ENCODE measurements at regions not wholly inside any gene's neighbourhood (a gene's known extent, or its start where the extent isn't known, plus 50 kb on each side); places are given as distances from the start of the nearest gene placed in this dataset.
A peak's percentile ranks its signal among the peaks of the same experiment; 100 is the strongest.
"Not testable (repeated sequence)": the region's sequence is repeated elsewhere in the genome, so short reads cannot be mapped to it uniquely, and the experiment has no call there.

DNA sequence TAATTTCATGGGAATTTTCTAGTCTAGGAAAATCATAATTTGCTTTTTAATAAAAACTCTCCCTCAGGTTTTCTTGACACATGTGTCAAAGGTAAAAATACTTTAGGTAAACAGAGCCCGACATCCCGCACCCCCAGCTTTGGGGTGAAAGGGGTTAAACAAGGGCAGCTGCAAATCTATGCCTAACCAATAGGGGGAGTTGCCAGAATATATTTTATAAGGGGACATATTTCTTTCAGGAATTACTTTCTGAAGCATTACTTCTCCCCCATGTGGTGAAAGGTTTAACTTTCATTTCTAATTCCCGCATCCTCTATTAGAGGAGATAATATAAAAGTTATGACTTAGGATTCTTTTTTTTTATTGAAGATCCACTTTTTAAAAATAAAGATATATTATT lies 53.9 kb upstream of the HEPH start:
- TF ChIP-seq, protein P1, sequence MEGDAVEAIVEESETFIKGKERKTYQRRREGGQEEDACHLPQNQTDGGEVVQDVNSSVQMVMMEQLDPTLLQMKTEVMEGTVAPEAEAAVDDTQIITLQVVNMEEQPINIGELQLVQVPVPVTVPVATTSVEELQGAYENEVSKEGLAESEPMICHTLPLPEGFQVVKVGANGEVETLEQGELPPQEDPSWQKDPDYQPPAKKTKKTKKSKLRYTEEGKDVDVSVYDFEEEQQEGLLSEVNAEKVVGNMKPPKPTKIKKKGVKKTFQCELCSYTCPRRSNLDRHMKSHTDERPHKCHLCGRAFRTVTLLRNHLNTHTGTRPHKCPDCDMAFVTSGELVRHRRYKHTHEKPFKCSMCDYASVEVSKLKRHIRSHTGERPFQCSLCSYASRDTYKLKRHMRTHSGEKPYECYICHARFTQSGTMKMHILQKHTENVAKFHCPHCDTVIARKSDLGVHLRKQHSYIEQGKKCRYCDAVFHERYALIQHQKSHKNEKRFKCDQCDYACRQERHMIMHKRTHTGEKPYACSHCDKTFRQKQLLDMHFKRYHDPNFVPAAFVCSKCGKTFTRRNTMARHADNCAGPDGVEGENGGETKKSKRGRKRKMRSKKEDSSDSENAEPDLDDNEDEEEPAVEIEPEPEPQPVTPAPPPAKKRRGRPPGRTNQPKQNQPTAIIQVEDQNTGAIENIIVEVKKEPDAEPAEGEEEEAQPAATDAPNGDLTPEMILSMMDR (IDR thresholded peaks at IDR 0.05; ENCODE audit: insufficient read depth, low read depth, low read length): peak; percentile 35; the same call in 1 of the 2 replicates
- Histone ChIP-seq H3K36me3 (ENCODE audit: control insufficient read depth, insufficient read depth, low read length) (no peaks in the 10 kb centered on the region), H3K27me3 (ENCODE audit: control insufficient read depth, insufficient read depth, low read length) (no peaks in the 10 kb centered on the region), H3K4me3 (ENCODE audit: low read depth, low read length) (no peak overlapping the region)
- POLR2A ChIA-PET: interaction anchor here (0.5 kb wide), 1 partner anchor 72 kb away, joined by 3 read pairs; no protein-coding TSS in a partner anchor
- CTCF ChIA-PET: interaction anchor here (0.6 to 0.7 kb wide), 2 partner anchors 630 to 1826 kb away, joined by 3 read pairs; no protein-coding TSS in a partner anchor
- DNase-seq (ENCODE audit: low read depth): no peak

DNA sequence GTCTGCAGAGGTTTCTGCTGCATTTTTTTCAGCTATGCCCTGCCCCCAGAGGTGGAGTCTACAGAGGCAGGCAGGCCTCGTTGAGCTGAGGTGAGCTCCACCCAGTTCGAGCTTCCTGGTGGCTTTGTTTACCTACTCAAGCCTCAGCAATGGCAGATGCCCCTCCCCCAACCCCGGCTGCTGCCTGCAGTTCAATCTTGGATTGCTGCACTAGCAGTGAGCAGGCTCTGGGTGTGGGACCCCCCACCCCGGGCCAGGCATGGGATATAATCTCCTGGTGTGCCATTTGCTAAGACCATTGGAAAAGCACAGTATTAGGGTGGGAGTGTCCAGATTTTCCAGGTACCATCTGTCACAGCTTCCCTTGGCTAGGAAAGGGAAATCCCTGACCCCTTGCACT lies 56.2 kb upstream of the HEPH start:
- POLR2A ChIA-PET; DNase-seq (ENCODE audit: low read depth); H3K27me3 ChIP-seq (ENCODE audit: control insufficient read depth, insufficient read depth, low read length); CTCF ChIA-PET; H3K36me3 ChIP-seq (ENCODE audit: control insufficient read depth, insufficient read depth, low read length); H3K4me3 ChIP-seq (ENCODE audit: low read depth, low read length): not testable (repeated sequence)

DNA sequence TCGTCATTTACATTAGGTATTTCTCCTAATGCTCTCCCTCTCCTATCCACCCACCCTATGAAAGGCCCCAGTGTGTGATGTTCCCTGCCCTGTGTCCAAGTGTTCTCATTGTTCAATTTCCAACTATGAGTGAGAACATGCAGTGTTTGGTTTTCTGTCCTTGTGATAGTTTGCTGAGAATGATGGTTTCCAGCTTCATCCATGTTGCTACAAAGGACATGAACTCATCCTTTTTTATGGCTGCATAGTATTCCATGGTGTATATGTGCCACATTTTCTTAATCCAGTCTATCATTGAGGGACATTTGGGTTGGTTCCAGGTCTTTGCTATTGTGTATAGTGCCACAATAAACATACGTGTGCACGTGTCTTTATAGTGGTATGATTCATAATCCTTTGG lies 61.6 kb upstream of the HEPH start:
- POLR2A ChIA-PET; H3K36me3 ChIP-seq (ENCODE audit: control insufficient read depth, insufficient read depth, low read length); H3K4me3 ChIP-seq (ENCODE audit: low read depth, low read length); DNase-seq (ENCODE audit: low read depth); H3K27me3 ChIP-seq (ENCODE audit: control insufficient read depth, insufficient read depth, low read length); CTCF ChIA-PET: not testable (repeated sequence)

DNA sequence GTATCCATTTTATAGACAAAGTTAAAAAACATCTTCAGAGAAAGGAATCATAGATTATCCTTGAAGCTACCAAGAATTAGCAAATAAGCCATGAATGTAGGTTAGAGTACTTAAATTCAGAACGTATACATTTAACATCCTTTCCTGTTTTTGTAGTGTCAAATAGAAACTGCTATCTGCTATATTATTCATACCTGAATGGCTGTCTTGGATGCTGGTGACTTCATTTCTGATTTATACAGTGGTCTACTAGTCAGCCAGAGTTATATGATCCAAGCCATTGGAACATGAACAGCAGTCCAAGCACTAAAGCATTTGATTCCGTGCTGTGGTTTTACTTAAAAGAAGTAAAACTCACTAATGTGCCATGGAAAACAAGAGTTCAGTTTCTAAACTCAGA lies 58.3 kb upstream of the VSIG4 start:
- CTCF ChIA-PET: no interaction called here
- Histone ChIP-seq H3K36me3 (ENCODE audit: control insufficient read depth, insufficient read depth, low read length) (no peaks in the 10 kb centered on the region), H3K27me3 (ENCODE audit: control insufficient read depth, insufficient read depth, low read length) (no peaks in the 10 kb centered on the region), H3K4me3 (ENCODE audit: low read depth, low read length) (no peak overlapping the region)
- TF ChIP-seq, protein P1 (IDR thresholded peaks at IDR 0.05; ENCODE audit: insufficient read depth, low read depth, low read length): no peak
- POLR2A ChIA-PET: no interaction called here
- DNase-seq (ENCODE audit: low read depth): no peak

DNA sequence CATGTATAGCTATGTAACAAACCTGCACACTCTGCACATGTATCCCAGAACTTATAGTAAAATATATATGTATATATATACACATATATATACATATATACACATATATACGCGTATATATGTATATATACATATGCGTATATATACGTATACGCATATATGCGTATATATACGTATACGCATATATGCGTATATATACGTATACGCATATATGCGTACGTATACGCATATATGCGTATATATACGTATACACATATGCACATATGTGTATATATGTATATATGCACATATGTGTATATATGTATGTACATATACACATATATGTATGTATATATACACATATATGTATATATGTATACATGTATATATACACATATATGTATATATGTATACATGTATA lies 57.1 kb upstream of the VSIG4 start:
- not testable (repeated sequence) for DNase-seq (ENCODE audit: low read depth)

DNA sequence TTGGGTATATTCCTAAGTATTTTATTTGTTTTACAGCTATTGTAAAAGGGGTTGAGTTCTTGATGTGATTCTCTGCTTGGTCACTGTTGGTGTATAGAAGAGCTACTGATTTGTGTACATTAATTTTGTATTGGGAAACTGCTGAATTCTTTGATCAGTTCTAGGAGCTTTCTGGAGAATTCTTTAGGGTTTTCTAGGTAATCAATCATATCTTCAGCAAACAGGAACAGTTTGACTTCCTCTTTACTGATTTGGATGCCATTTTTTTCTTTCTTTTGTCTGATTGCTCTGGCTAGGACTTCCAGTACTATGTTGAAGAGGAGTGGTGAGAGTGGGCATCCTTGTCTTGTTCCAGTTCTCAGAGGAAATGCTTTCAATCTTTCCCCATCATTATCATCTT lies 50.1 kb upstream of the VSIG4 start:
- H3K4me3 ChIP-seq (ENCODE audit: low read depth, low read length); H3K36me3 ChIP-seq (ENCODE audit: control insufficient read depth, insufficient read depth, low read length); CTCF ChIA-PET; POLR2A ChIA-PET; H3K27me3 ChIP-seq (ENCODE audit: control insufficient read depth, insufficient read depth, low read length); DNase-seq (ENCODE audit: low read depth): not testable (repeated sequence)

More for the DNA sequence above, 57.1 kb upstream of the VSIG4 start:
- H3K36me3 ChIP-seq (ENCODE audit: control insufficient read depth, insufficient read depth, low read length); H3K4me3 ChIP-seq (ENCODE audit: low read depth, low read length); CTCF ChIA-PET; POLR2A ChIA-PET; H3K27me3 ChIP-seq (ENCODE audit: control insufficient read depth, insufficient read depth, low read length): not testable (repeated sequence)

Measured in BJ (cell line).